CD14-positive monocyte (primary cell): ENCODE measurements at regions not wholly inside any gene's neighbourhood (a gene's known extent, or its start where the extent isn't known, plus 50 kb on each side); places are given as distances from the start of the nearest gene placed in this dataset.

ENCODE experiments used
- DNase-seq, 3 donors: peaks; one replicate each; pipeline ENCODE4 v3.0.0-alpha.2; 2011 to 2022
- H2AFZ ChIP-seq: 2 replicates; pipeline ENCODE4 v1.6.0; 2012; ENCODE audit warnings: mild to moderate bottlenecking, low read depth, low read length, inconsistent platforms; ENCODE audit not compliant: insufficient read depth, poor library complexity, severe bottlenecking
- H3K27ac ChIP-seq, 2 donors: 1 replicate in 1 of 2; 2 replicates in 1 of 2; pipeline ENCODE4 v1.5.1; 2012 to 2013; ENCODE audit warnings: low read length in 2 of 2, control low read depth in 1 of 2, inconsistent platforms in 1 of 2, low read depth in 1 of 2, mild to moderate bottlenecking in 1 of 2
- H3K27me3 ChIP-seq, 2 donors: one replicate each; pipeline versions ENCODE4 v1.6.0 to v1.6.1; 2011 to 2013; ENCODE audit warnings: low read length in 2 of 2; ENCODE audit not compliant: control insufficient read depth in 2 of 2, insufficient read depth in 2 of 2
- H3K36me3 ChIP-seq, 2 donors: replicated peaks in 1 of 2; 1 replicate in 1 of 2; 2 replicates in 1 of 2; pipeline versions ENCODE4 v1.5.1 to v1.6.1; 2012 to 2013; ENCODE audit warnings: low read length in 2 of 2, control low read depth in 1 of 2, inconsistent platforms in 1 of 2, mild to moderate bottlenecking in 1 of 2; ENCODE audit not compliant: insufficient read depth in 2 of 2, control insufficient read depth in 1 of 2
- H3K4me1 ChIP-seq, 2 donors: 1 replicate in 1 of 2; 2 replicates in 1 of 2; pipeline versions ENCODE4 v1.5.1 to v1.6.1; 2012 to 2013; ENCODE audit warnings: low read length in 2 of 2, control low read depth in 1 of 2, inconsistent platforms in 1 of 2, mild to moderate bottlenecking in 1 of 2, moderate library complexity in 1 of 2; ENCODE audit not compliant: insufficient read depth in 2 of 2, control insufficient read depth in 1 of 2
- H3K4me2 ChIP-seq: replicated peaks from 2 replicates; pipeline ENCODE3; 2012; ENCODE audit warnings: low read length, moderate library complexity, mild to moderate bottlenecking; ENCODE audit not compliant: poor library complexity, severe bottlenecking; ENCODE audit errors: extremely low read depth
- H3K4me3 ChIP-seq, 3 experiments: fragments of 200-600 bp in 1 of 3; sonication (generic) in 1 of 3; replicated peaks in 1 of 3; 1 replicate in 2 of 3; 2 replicates in 1 of 3; pipeline ENCODE4 v1.5.1; 2011 to 2013; ENCODE audit warnings: low read length in 3 of 3, mild to moderate bottlenecking in 3 of 3, control low read depth in 2 of 3, low read depth in 2 of 3, inconsistent platforms in 1 of 3, moderate library complexity in 1 of 3
- H3K79me2 ChIP-seq: 2 replicates; pipeline ENCODE4 v1.6.0; 2012; ENCODE audit warnings: mild to moderate bottlenecking, control low read depth, inconsistent platforms, low read length, moderate library complexity; ENCODE audit not compliant: insufficient read depth
- H3K9ac ChIP-seq: 2 replicates; pipeline ENCODE4 v1.6.0; 2017; ENCODE audit warnings: low read length, mild to moderate bottlenecking; ENCODE audit not compliant: insufficient read depth, poor library complexity, severe bottlenecking
- H3K9me3 ChIP-seq, 2 donors: replicated peaks in 1 of 2; 1 replicate in 1 of 2; 2 replicates in 1 of 2; pipeline versions ENCODE4 v1.5.1 to v1.6.1; 2012 to 2013; ENCODE audit warnings: low read length in 2 of 2, control low read depth in 1 of 2; ENCODE audit not compliant: control insufficient read depth in 1 of 2, insufficient read depth in 1 of 2
- H4K20me1 ChIP-seq: 2 replicates; pipeline ENCODE4 v1.6.0; 2012; ENCODE audit warnings: mild to moderate bottlenecking, low read length, control low read depth, moderate library complexity; ENCODE audit not compliant: insufficient read depth
- H3K27ac Mint-ChIP-seq, 7 donors: one replicate each; pipeline ENCODE4 v1.8.0; 2020; ENCODE audit warnings: mild to moderate bottlenecking in 7 of 7, mixed read lengths in 7 of 7, moderate library complexity in 6 of 7, inconsistent platforms in 2 of 7
- H3K27me3 Mint-ChIP-seq, 3 donors: one replicate each; pipeline ENCODE4 v1.8.0; 2021 to 2022; ENCODE audit warnings: low read depth in 3 of 3, mild to moderate bottlenecking in 3 of 3, mixed read lengths in 3 of 3, moderate library complexity in 3 of 3, inconsistent platforms in 1 of 3
- H3K36me3 Mint-ChIP-seq, 2 donors: one replicate each; pipeline ENCODE4 v1.8.0; 2020; ENCODE audit warnings: mixed read lengths in 2 of 2, inconsistent platforms in 1 of 2, mild to moderate bottlenecking in 1 of 2
- H3K4me1 Mint-ChIP-seq: one replicate; pipeline ENCODE4 v1.8.0; 2020; ENCODE audit warnings: mild to moderate bottlenecking, mixed read lengths
- H3K4me3 Mint-ChIP-seq, 2 donors: one replicate each; pipeline ENCODE4 v1.8.0; 2020; ENCODE audit warnings: mild to moderate bottlenecking in 2 of 2, mixed read lengths in 2 of 2, moderate library complexity in 1 of 2
- H3K9me3 Mint-ChIP-seq, 7 donors: one replicate each; pipeline ENCODE4 v1.8.0; 2020 to 2022; ENCODE audit warnings: mixed read lengths in 7 of 7, mild to moderate bottlenecking in 6 of 7, moderate library complexity in 6 of 7, inconsistent platforms in 2 of 7
- CTCF ChIP-seq: fragments of 200-600 bp; IDR thresholded peaks from one replicate; pipeline ENCODE4 v1.8.0; 2022; ENCODE audit warnings: antibody characterized with exemption, mild to moderate bottlenecking
- WGBS: methylation state at CpG from one replicate; pipeline ENCODE4 v1.1.5; 2013; ENCODE audit warnings: missing lambda C conversion rate; ENCODE audit not compliant: insufficient coverage; 5-methylcytosine and 5-hydroxymethylcytosine counted together
- intact Hi-C, 2 donors: fragments of 100-400 bp; cut with micrococcal nuclease; formaldehyde crosslinking; loops; one replicate each; pipeline versions ENCODE4 v1.15.0 to v1.15.1; 2023

GRCh38 chr5:125036494-125036893, 290.1 kb upstream of the ZNF608 start:
- Histone ChIP-seq H3K79me2 (no peaks in the 10 kb centered on the region), H3K4me2 (no peak overlapping the region), H3K9me3 (no peaks in the 10 kb centered on the region), H3K27me3 (peaks cover 0 to 3% of the 10 kb centered on the region in 2 donors), H3K4me3 (no peak overlapping the region), H4K20me1 (no peaks in the 10 kb centered on the region), H3K36me3 (no peaks in the 10 kb centered on the region), H3K9ac (no peak overlapping the region), H3K4me1 (no peaks in the 10 kb centered on the region), H3K27ac (no peak overlapping the region), H2AFZ (no peak overlapping the region)
- Mint-ChIP-seq H3K36me3 (no peaks in the 10 kb centered on the region), H3K4me3 (no peak overlapping the region), H3K9me3 (peaks cover 0 to 5% (median 0%) of the 10 kb centered on the region in 7 donors), H3K27me3 (peaks cover 2 to 8% (median 6%) of the 10 kb centered on the region in 3 donors), H3K27ac (no peak overlapping the region), H3K4me1 (no peaks in the 10 kb centered on the region)
- DNase-seq: no peak
- no peak for TF ChIP-seq CTCF
- intact Hi-C loops: no loop called here
- 73% methylated on average over 8 of the region's 8 CpGs for WGBS

GRCh38 chr5:125037020-125037419, 290.6 kb upstream of the ZNF608 start:
- no peak overlapping the region for H3K4me3 ChIP-seq
- peaks cover 2 to 8% (median 6%) of the 10 kb centered on the region in 3 donors for H3K27me3 Mint-ChIP-seq
- H3K27ac ChIP-seq: no peak overlapping the region
- no peaks in the 10 kb centered on the region for H3K36me3 Mint-ChIP-seq
- H3K9me3 Mint-ChIP-seq: peaks cover 0 to 5% (median 0%) of the 10 kb centered on the region in 7 donors
- H3K4me1 Mint-ChIP-seq: no peaks in the 10 kb centered on the region
- no peak overlapping the region for H3K4me3 Mint-ChIP-seq
- no peaks in the 10 kb centered on the region for H3K79me2 ChIP-seq
- intact Hi-C loops: no loop called here
- DNase-seq: no peak
- no peaks in the 10 kb centered on the region for H3K4me1 ChIP-seq
- no peak for TF ChIP-seq CTCF
- no peaks in the 10 kb centered on the region for H4K20me1 ChIP-seq
- 100% methylated on average over 1 of the region's 1 CpG for WGBS
- H3K9ac ChIP-seq: no peak overlapping the region
- no peak overlapping the region for H3K4me2 ChIP-seq
- no peaks in the 10 kb centered on the region for H3K9me3 ChIP-seq
- no peaks in the 10 kb centered on the region for H3K36me3 ChIP-seq
- no peak overlapping the region for H2AFZ ChIP-seq
- H3K27ac Mint-ChIP-seq: no peak overlapping the region
- H3K27me3 ChIP-seq: peaks cover 0 to 3% of the 10 kb centered on the region in 2 donors
